ENCODE measurements at regions not wholly inside any gene's neighbourhood (a gene's known extent, or its start where the extent isn't known, plus 50 kb on each side); places are given as distances from the start of the nearest gene placed in this dataset.

DNA sequence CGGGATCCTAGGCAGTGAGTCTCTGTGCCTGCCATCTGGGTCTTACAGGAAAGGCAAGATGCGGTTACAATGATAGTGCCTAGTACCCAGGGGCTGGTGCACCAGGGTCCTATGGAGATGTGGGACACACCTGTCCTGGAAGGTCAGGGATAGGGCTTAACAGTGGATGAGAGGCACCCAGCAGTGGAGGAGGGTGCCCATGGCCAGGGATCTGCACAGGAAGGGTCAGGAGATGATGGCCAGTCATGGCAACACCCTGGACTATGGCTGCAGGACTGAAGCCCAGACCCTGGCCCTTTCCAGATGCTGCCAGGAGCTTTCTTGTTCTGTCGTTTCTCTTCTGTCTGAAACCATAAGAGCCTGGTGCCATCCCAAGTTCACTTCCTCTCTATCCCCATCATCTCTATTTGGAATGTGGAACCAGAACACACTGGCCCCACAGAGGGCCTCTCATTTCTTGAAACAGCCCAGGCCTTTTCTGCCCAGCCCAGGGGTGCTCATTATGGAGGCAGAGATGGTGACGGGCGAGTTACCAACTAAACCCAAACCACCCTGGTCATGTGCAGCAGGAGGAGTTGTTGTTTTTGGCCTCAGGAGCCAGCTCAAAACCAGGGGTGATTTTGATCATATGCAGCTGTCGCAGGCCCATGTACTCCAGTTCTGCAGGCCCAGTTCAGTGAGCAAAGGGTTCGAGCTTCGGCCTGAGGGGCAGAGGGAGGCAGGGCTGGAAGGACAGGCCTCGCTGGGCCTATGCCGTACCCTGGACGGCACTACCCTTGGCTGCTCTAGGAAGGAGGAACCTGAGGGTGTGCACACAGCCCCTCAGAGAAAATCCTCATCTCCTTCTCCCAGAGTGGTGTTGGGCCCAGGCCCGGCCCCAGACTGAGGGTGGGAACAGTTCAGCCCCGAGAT, 52.6 kb upstream of the GDF10 start:
- DNase-seq (ENCODE audit: low read depth in 1 of 2, low spot score in 1 of 2): no peak

DNA sequence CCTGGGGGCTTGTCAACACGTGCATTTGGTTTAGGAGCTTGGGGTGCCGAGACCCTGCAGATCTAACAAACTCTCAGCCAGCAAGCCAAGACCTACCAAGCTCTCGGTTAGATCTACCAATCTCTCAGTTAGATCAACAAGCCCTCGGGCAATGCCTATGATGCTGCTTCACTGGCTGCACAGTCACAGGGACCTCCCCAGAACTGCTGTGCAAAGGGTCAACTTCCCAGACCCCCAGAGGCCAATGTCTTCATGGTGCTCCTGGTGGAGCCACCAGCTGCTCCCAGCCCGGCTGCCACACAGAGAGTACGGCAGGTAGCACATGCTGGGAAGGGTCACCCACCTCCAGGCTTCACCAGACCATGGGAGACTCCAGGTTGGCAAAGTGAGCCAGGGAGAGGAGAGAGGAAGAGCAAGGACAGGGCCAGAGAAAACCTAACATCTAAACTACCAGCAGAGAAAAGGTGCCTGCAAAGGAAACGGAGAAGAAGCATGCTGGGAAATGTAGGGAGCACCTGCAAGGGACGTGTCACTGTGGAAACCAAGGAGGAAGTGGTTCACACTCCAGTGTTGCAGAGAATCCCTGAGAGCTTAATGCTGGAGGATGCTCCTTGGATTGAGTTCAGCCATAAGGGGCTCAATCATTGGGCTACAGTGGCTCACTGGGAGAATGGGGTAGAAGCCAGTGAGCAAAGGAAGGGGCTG, 51.5 kb upstream of the GDF10 start:
- no peak for DNase-seq (ENCODE audit: low read depth in 1 of 2, low spot score in 1 of 2)

DNA sequence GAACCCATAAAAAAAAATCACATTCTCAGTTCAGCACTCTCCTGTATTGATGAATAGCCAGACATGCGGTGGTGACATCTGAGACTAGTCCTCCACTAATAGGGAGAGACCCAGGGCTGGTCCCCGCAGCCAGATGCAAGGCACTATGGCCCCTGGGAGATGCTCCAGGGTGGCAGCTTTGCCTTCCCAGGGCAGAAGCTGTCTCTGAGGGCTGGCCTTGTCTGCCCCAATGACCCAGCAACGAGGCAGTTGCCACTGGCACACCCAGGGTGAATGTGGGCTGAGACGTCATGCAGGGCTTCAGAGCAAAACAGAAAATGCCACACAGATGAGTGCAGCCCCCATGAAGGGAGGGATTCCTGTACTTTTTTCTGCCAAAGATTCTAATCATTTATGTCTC, 50.1 kb upstream of the GDF10 start:
- DNase-seq (ENCODE audit: low read depth in 1 of 2, low spot score in 1 of 2): no peak

Measured in activated T-helper 1 cell treated with anti-CD3 and anti-CD28 coated beads, Interleukin-2, amount 50 U/mL, for 16 hours (primary cell).